Uterus (tissue), 3 donors: ENCODE measurements at regions not wholly inside any gene's neighbourhood (a gene's known extent, or its start where the extent isn't known, plus 50 kb on each side); places are given as distances from the start of the nearest gene placed in this dataset.

Source experiments
- DNase-seq, 2 donors: peaks; one replicate each; pipeline ENCODE4 v3.0.0-alpha.2; 2019 to 2020
- H3K27ac ChIP-seq, 2 donors: fragments of 200-600 bp; sonication (generic); 1 replicate in 1 of 2; 2 replicates in 1 of 2; pipeline ENCODE4 v1.5.1; 2016 to 2018
- H3K27me3 ChIP-seq, 2 donors: fragments of 200-600 bp; sonication (generic); one replicate each; pipeline ENCODE4 v1.5.1; 2018 to 2019; ENCODE audit warnings: control low read depth in 1 of 2
- H3K36me3 ChIP-seq, 2 donors: fragments of 200-600 bp; sonication (generic); one replicate each; pipeline ENCODE4 v1.5.1; 2019; ENCODE audit warnings: control low read depth in 1 of 2
- H3K4me1 ChIP-seq, 2 donors: fragments of 200-600 bp; sonication (generic); one replicate each; pipeline ENCODE4 v1.5.1; 2018 to 2019; ENCODE audit warnings: control low read depth in 1 of 2
- H3K4me3 ChIP-seq, 2 donors: fragments of 200-600 bp; sonication (generic); 1 replicate in 1 of 2; 2 replicates in 1 of 2; pipeline ENCODE4 v1.5.1; 2018 to 2019; ENCODE audit warnings: mild to moderate bottlenecking in 1 of 2
- H3K9me3 ChIP-seq, 2 donors: fragments of 200-600 bp; sonication (generic); one replicate each; pipeline ENCODE4 v1.5.1; 2019; ENCODE audit warnings: control low read depth in 1 of 2
- CTCF ChIP-seq, 4 experiments: fragments of 200-600 bp in 2 of 4; fragments of 450-650 bp in 2 of 4; sonication (generic) in 2 of 4; IDR thresholded peaks; one replicate each; pipeline ENCODE4 v1.5.1; 2016 to 2019; ENCODE audit warnings: antibody characterized with exemption in 4 of 4, mild to moderate bottlenecking in 2 of 4, moderate library complexity in 1 of 4
- POLR2A ChIP-seq, 2 donors: fragments of 450-650 bp; IDR thresholded peaks; one replicate each; pipeline ENCODE4 v1.6.1; 2016; ENCODE audit warnings: antibody characterized with exemption in 2 of 2, mild to moderate bottlenecking in 1 of 2, moderate library complexity in 1 of 2
- intact Hi-C: fragments of 100-400 bp; cut with DNase I; formaldehyde crosslinking; loops from one replicate; pipeline ENCODE4 v1.15.1; 2023; ENCODE audit warnings: low total_unique reads
- donor health status: DM: yes; HTN: yes; CAD: no.

- H3K4me1 ChIP-seq: no peaks in the 10 kb centered on the region
- DNase-seq: no peak
- intact Hi-C loops: no loop called here
- TF ChIP-seq CTCF (IDR thresholded peaks at IDR 0.05) (no peak), POLR2A (IDR thresholded peaks at IDR 0.05) (no peak)
- H3K27ac ChIP-seq: no peak overlapping the region
- no peaks in the 10 kb centered on the region for H3K9me3 ChIP-seq
- no peaks in the 10 kb centered on the region for H3K27me3 ChIP-seq
- H3K4me3 ChIP-seq: no peak overlapping the region
- no peaks in the 10 kb centered on the region for H3K36me3 ChIP-seq
These were observed 70.0 kb downstream of the LMO4 start for GRCh38 chr1:87398641-87399040.

GRCh38 chr1:87399264-87399663 lies 70.6 kb downstream of the LMO4 start:
- no peak for TF ChIP-seq POLR2A (IDR thresholded peaks at IDR 0.05)
- TF ChIP-seq CTCF (IDR thresholded peaks at IDR 0.05): no peak
- intact Hi-C loops: no loop called here
- no peak overlapping the region for H3K27ac ChIP-seq

GRCh38 chr1:87399701-87400100 lies 71.0 kb downstream of the LMO4 start:
- no peak for TF ChIP-seq POLR2A (IDR thresholded peaks at IDR 0.05)
- TF ChIP-seq CTCF (IDR thresholded peaks at IDR 0.05): no peak
- no peaks in the 10 kb centered on the region for H3K27me3 ChIP-seq
- no peaks in the 10 kb centered on the region for H3K4me1 ChIP-seq
- no peak overlapping the region for H3K27ac ChIP-seq
- no peaks in the 10 kb centered on the region for H3K9me3 ChIP-seq
- intact Hi-C loops: no loop called here
- no peaks in the 10 kb centered on the region for H3K36me3 ChIP-seq
- DNase-seq: no peak
- no peak overlapping the region for H3K4me3 ChIP-seq

More at GRCh38 chr1:87399264-87399663, 70.6 kb downstream of the LMO4 start:
- Histone ChIP-seq H3K9me3 (no peaks in the 10 kb centered on the region), H3K27me3 (no peaks in the 10 kb centered on the region), H3K4me3 (no peak overlapping the region), H3K4me1 (no peaks in the 10 kb centered on the region), H3K36me3 (no peaks in the 10 kb centered on the region)
- no peak for DNase-seq

- DNase-seq: no peak
- no peaks in the 10 kb centered on the region for H3K27me3 ChIP-seq
- H3K27ac ChIP-seq: no peak overlapping the region
- no peaks in the 10 kb centered on the region for H3K9me3 ChIP-seq
- TF ChIP-seq POLR2A (IDR thresholded peaks at IDR 0.05): no peak
- no peak for TF ChIP-seq CTCF (IDR thresholded peaks at IDR 0.05)
- intact Hi-C loops: no loop called here
- H3K36me3 ChIP-seq: no peaks in the 10 kb centered on the region
- H3K4me3 ChIP-seq: no peak overlapping the region
- H3K4me1 ChIP-seq: no peaks in the 10 kb centered on the region
These were observed 72.1 kb downstream of the LMO4 start for GRCh38 chr1:87400813-87401212.

- H3K4me3 ChIP-seq: no peak overlapping the region
- H3K27ac ChIP-seq: no peak overlapping the region
- no peaks in the 10 kb centered on the region for H3K4me1 ChIP-seq
- intact Hi-C loops: no loop called here
- H3K27me3 ChIP-seq: no peaks in the 10 kb centered on the region
- no peaks in the 10 kb centered on the region for H3K9me3 ChIP-seq
- no peak for TF ChIP-seq CTCF (IDR thresholded peaks at IDR 0.05)
- DNase-seq: no peak
- H3K36me3 ChIP-seq: no peaks in the 10 kb centered on the region
These were observed 73.7 kb downstream of the LMO4 start for GRCh38 chr1:87402241-87403002.
